Ishikawa (cell line): ENCODE measurements at regions not wholly inside any gene's neighbourhood (a gene's known extent, or its start where the extent isn't known, plus 50 kb on each side); places are given as distances from the start of the nearest gene placed in this dataset.

Source experiments
- CEBPB ChIP-seq: IDR thresholded peaks from 2 replicates; pipeline ENCODE4 v1.6.1; 2012
- CREB1 ChIP-seq: IDR thresholded peaks from 2 replicates; pipeline ENCODE4 v1.6.1; 2012; ENCODE audit warnings: low read depth
- EGR1 ChIP-seq: IDR thresholded peaks from 2 replicates; pipeline ENCODE4 v1.6.1; 2012
- EP300 ChIP-seq: IDR thresholded peaks from 2 replicates; pipeline ENCODE4 v1.6.1; 2012; ENCODE audit warnings: borderline replicate concordance
- FOXM1 ChIP-seq: IDR thresholded peaks from 2 replicates; pipeline ENCODE4 v1.6.1; 2012; ENCODE audit warnings: low read depth, borderline replicate concordance
- MAX ChIP-seq: IDR thresholded peaks from 2 replicates; pipeline ENCODE4 v1.6.1; 2012
- NFIC ChIP-seq: IDR thresholded peaks from 2 replicates; pipeline ENCODE4 v1.6.1; 2012
- RAD21 ChIP-seq: IDR thresholded peaks from 2 replicates; pipeline ENCODE4 v1.6.1; 2012; ENCODE audit warnings: low read depth
- REST ChIP-seq: IDR thresholded peaks from 2 replicates; pipeline ENCODE4 v1.6.1; 2012; ENCODE audit warnings: low read depth, mild to moderate bottlenecking
- TAF1 ChIP-seq: IDR thresholded peaks from 2 replicates; pipeline ENCODE4 v1.6.1; 2012; ENCODE audit warnings: low read depth, mild to moderate bottlenecking
- TCF12 ChIP-seq: IDR thresholded peaks from 2 replicates; pipeline ENCODE4 v1.6.1; 2012; ENCODE audit warnings: low read depth
- TEAD4 ChIP-seq: IDR thresholded peaks from 2 replicates; pipeline ENCODE4 v1.6.1; 2012
- USF1 ChIP-seq: IDR thresholded peaks from 2 replicates; pipeline ENCODE4 v1.6.1; 2012
- YY1 ChIP-seq: IDR thresholded peaks from 2 replicates; pipeline ENCODE4 v1.6.1; 2012; ENCODE audit warnings: low read depth
- ZBTB7A ChIP-seq: IDR thresholded peaks from 2 replicates; pipeline ENCODE4 v1.6.1; 2012; ENCODE audit warnings: low read depth

GRCh38 chr4:177131736-177132135 lies 177.9 kb upstream of the NEIL3 start:
- TF ChIP-seq NFIC: no peak

GRCh38 chr4:177147668-177148067 lies 162.0 kb upstream of the NEIL3 start:
- TF ChIP-seq RAD21 (no peak), ZBTB7A (no peak), FOXM1 (no peak)

GRCh38 chr4:177155454-177155853 lies 154.2 kb upstream of the NEIL3 start:
- TF ChIP-seq EGR1 (no peak), CEBPB (no peak), TEAD4 (no peak), MAX (no peak), CREB1 (no peak), NFIC (no peak), TCF12 (no peak), USF1 (no peak), TAF1 (no peak), YY1 (no peak), ZBTB7A (no peak), REST (no peak), FOXM1 (no peak), RAD21 (no peak), EP300 (no peak)

GRCh38 chr4:177159600-177159999 lies 150.1 kb upstream of the NEIL3 start:
- TF ChIP-seq YY1 (no peak), NFIC (no peak), ZBTB7A (no peak), REST (no peak), RAD21 (no peak), MAX (no peak), CREB1 (no peak)

GRCh38 chr4:177161781-177162180 lies 147.9 kb upstream of the NEIL3 start:
- no peak for TF ChIP-seq REST
- TF ChIP-seq USF1: no peak
- no peak for TF ChIP-seq NFIC
- no peak for TF ChIP-seq TCF12
- no peak for TF ChIP-seq RAD21
- no peak for TF ChIP-seq TEAD4
- TF ChIP-seq CEBPB: no peak
- no peak for TF ChIP-seq FOXM1
- TF ChIP-seq MAX: no peak
- TF ChIP-seq EGR1: no peak
- TF ChIP-seq EP300: no peak
- no peak for TF ChIP-seq TAF1
- TF ChIP-seq CREB1: no peak
- TF ChIP-seq ZBTB7A: no peak
